Epithelial cell of proximal tubule (primary cell): ENCODE measurements at regions not wholly inside any gene's neighbourhood (a gene's known extent, or its start where the extent isn't known, plus 50 kb on each side); places are given as distances from the start of the nearest gene placed in this dataset.
"Not testable (repeated sequence)": the region's sequence is repeated elsewhere in the genome, so short reads cannot be mapped to it uniquely, and the experiment has no call there.

Experiments
- DNase-seq: peaks from one replicate; pipeline ENCODE4 v3.0.0-alpha.2; 2011; ENCODE audit warnings: low read depth
- H3K4me3 ChIP-seq: 2 replicates; pipeline ENCODE4 v1.5.1; 2011; ENCODE audit warnings: low read depth, mild to moderate bottlenecking, low read length
- TF ChIP-seq, protein P1 (sequence below): conservative IDR thresholded peaks from 2 replicates; pipeline ENCODE4 v1.5.1; 2012; ENCODE audit warnings: low read depth, mild to moderate bottlenecking, low read length

DNA sequence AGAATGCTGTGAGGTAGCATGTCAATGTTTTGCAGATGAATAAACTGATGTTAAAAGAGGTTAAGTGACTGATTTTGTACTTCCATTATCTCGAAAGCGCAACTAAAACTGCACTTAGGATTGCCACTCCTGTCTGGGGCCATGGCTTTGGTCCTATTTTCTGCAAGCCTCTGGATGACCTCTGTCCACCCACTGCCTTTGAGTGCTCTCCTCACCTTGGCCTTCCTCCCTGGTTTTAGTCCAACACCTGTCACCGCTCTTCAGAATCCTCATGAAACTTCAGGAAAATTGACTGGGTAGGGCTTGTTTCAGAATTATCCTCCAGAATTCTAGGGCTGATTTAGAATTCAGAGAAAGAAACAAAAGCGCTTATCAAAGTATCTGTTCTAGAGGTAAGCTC is 51.1 kb upstream of the HNMT start:
- TF ChIP-seq, protein P1, sequence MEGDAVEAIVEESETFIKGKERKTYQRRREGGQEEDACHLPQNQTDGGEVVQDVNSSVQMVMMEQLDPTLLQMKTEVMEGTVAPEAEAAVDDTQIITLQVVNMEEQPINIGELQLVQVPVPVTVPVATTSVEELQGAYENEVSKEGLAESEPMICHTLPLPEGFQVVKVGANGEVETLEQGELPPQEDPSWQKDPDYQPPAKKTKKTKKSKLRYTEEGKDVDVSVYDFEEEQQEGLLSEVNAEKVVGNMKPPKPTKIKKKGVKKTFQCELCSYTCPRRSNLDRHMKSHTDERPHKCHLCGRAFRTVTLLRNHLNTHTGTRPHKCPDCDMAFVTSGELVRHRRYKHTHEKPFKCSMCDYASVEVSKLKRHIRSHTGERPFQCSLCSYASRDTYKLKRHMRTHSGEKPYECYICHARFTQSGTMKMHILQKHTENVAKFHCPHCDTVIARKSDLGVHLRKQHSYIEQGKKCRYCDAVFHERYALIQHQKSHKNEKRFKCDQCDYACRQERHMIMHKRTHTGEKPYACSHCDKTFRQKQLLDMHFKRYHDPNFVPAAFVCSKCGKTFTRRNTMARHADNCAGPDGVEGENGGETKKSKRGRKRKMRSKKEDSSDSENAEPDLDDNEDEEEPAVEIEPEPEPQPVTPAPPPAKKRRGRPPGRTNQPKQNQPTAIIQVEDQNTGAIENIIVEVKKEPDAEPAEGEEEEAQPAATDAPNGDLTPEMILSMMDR: no peak
- H3K4me3 ChIP-seq: no peak overlapping the region
- DNase-seq: no peak

DNA sequence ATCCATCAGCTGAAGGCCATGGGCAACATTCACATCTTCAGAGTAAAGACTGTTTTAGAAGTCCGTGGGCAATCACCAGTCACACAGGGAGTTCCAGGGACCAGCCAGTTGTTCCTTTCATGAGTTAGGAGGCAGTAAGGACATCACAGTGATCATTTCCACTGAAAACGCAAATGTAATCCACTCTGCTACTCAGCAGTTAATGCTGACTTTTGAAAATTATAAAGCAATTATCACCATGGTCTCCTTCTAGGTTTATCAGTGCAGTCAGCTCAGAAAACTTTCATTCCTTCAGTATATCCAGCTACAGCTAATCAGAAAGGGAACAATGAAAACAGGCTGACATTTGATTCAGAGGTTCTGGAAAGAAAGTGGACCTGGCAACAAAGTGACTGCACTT is 50.6 kb upstream of the HNMT start:
- not testable (repeated sequence) for DNase-seq, H3K4me3 ChIP-seq
